CD4-positive, CD25-positive, alpha-beta regulatory T cell (primary cell): ENCODE measurements at regions not wholly inside any gene's neighbourhood (a gene's known extent, or its start where the extent isn't known, plus 50 kb on each side); places are given as distances from the start of the nearest gene placed in this dataset.

ENCODE experiments used
- ATAC-seq, 2 donors: fragments of 150-1000 bp; cut with Tn5 transposase; one replicate each; pipeline ENCODE4 v1.10.0; 2021; ENCODE audit warnings: low read depth in 2 of 2, moderate number of reproducible peaks in 2 of 2, moderate library complexity in 1 of 2
- DNase-seq, 3 donors: peaks; one replicate each; pipeline versions ENCODE4 v3.0.0 to v3.0.0-alpha.2; 2012 to 2022; ENCODE audit warnings: mixed read lengths in 1 of 3
- H3K27ac ChIP-seq: one replicate; pipeline ENCODE4 v1.7.0; 2013; ENCODE audit warnings: mild to moderate bottlenecking, low read length; ENCODE audit not compliant: insufficient read depth, poor library complexity, severe bottlenecking
- H3K27me3 ChIP-seq: one replicate; pipeline ENCODE4 v1.7.0; 2013; ENCODE audit warnings: low read length; ENCODE audit not compliant: control insufficient read depth, insufficient read depth
- H3K36me3 ChIP-seq: one replicate; pipeline ENCODE4 v1.7.0; 2013; ENCODE audit warnings: mild to moderate bottlenecking, low read length, moderate library complexity; ENCODE audit not compliant: control insufficient read depth, insufficient read depth
- H3K4me1 ChIP-seq: 2 replicates; pipeline ENCODE4 v1.7.0; 2013; ENCODE audit warnings: mild to moderate bottlenecking, low read length; ENCODE audit not compliant: insufficient read depth, control insufficient read depth, poor library complexity, severe bottlenecking
- H3K4me3 ChIP-seq: one replicate; pipeline ENCODE4 v1.7.0; 2013; ENCODE audit warnings: low read depth, mild to moderate bottlenecking, low read length, moderate library complexity
- H3K9me3 ChIP-seq, 2 experiments: 1 replicate in 1 of 2; 2 replicates in 1 of 2; pipeline ENCODE4 v1.7.0; 2013; ENCODE audit warnings: low read length in 2 of 2, mild to moderate bottlenecking in 1 of 2, moderate library complexity in 1 of 2; ENCODE audit not compliant: control insufficient read depth in 2 of 2
- H3K27ac Mint-ChIP-seq, 3 donors: one replicate each; pipeline ENCODE4 v1.8.0; 2020 to 2022; ENCODE audit warnings: mild to moderate bottlenecking in 3 of 3, mixed read lengths in 3 of 3, moderate library complexity in 2 of 3
- H3K27me3 Mint-ChIP-seq: one replicate; pipeline ENCODE4 v1.8.0; 2022; ENCODE audit warnings: mild to moderate bottlenecking, mixed read lengths
- H3K36me3 Mint-ChIP-seq: one replicate; pipeline ENCODE4 v1.8.0; 2020; ENCODE audit warnings: mixed read lengths
- H3K4me1 Mint-ChIP-seq, 4 donors: one replicate each; pipeline ENCODE4 v1.8.0; 2020 to 2022; ENCODE audit warnings: mixed read lengths in 4 of 4, mild to moderate bottlenecking in 1 of 4
- H3K4me3 Mint-ChIP-seq, 4 donors: one replicate each; pipeline ENCODE4 v1.8.0; 2020 to 2022; ENCODE audit warnings: mild to moderate bottlenecking in 4 of 4, mixed read lengths in 4 of 4, moderate library complexity in 3 of 4
- H3K9me3 Mint-ChIP-seq, 7 donors: one replicate each; pipeline ENCODE4 v1.8.0; 2020 to 2022; ENCODE audit warnings: mixed read lengths in 7 of 7, mild to moderate bottlenecking in 3 of 7, moderate library complexity in 2 of 7

DNA sequence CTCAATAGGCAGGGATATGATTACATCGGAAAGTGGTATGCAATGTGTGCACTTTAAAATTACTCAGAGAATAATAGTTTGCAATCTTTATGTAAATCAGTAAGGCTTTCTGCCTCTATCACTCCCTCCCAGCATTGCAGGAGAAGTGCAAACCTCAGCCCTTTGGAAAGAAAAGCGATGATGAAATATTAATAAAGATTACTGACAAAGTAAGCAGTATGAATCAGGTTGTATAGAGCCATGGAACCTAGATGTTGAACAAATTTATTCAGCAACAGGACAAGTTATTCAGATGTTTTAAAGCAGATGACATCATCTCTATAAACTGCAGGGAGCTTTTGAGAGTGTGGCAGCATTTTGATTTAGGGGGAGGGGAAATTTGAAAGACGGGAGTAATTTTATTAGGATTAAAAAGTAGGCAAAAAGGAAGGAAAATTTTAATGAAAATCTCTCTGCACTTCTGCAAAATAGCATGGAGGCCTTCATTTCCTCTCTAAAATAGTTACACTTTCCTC lies 631.7 kb upstream of the GRIA3 start:
- ATAC-seq (no peak), DNase-seq (no peak)
- H3K4me3 ChIP-seq = no peak overlapping the region
- no peaks in the 10 kb centered on the region for H3K36me3 Mint-ChIP-seq
- H3K27me3 Mint-ChIP-seq = no peaks in the 10 kb centered on the region
- H3K4me3 Mint-ChIP-seq = no peak overlapping the region
- H3K36me3 ChIP-seq = no peaks in the 10 kb centered on the region
- no peaks in the 10 kb centered on the region for H3K4me1 Mint-ChIP-seq
- no peaks in the 10 kb centered on the region for H3K27me3 ChIP-seq
- H3K9me3 Mint-ChIP-seq = peaks cover 0 to 6% (median 2%) of the 10 kb centered on the region in 7 donors
- no peak overlapping the region for H3K27ac Mint-ChIP-seq
- H3K4me1 ChIP-seq = no peaks in the 10 kb centered on the region
- peaks cover 0 to 3% of the 10 kb centered on the region in 2 experiments for H3K9me3 ChIP-seq
- no peak overlapping the region for H3K27ac ChIP-seq

- Histone ChIP-seq H3K4me1 (no peaks in the 10 kb centered on the region), H3K27ac (no peak overlapping the region), H3K9me3 (peaks cover 0 to 3% of the 10 kb centered on the region in 2 experiments), H3K36me3 (no peaks in the 10 kb centered on the region), H3K4me3 (no peak overlapping the region), H3K27me3 (no peaks in the 10 kb centered on the region)
- H3K4me3 Mint-ChIP-seq = no peak overlapping the region
- H3K27me3 Mint-ChIP-seq = no peaks in the 10 kb centered on the region
- DNase-seq = no peak
- H3K27ac Mint-ChIP-seq = no peak overlapping the region
- H3K9me3 Mint-ChIP-seq = peaks cover 0 to 6% (median 3%) of the 10 kb centered on the region in 7 donors
- no peaks in the 10 kb centered on the region for H3K4me1 Mint-ChIP-seq
- H3K36me3 Mint-ChIP-seq = no peaks in the 10 kb centered on the region
- ATAC-seq = no peak
Observed at GRCh38 chrX:122555925-122556324, 628.2 kb upstream of the GRIA3 start.

- H3K36me3 Mint-ChIP-seq = no peaks in the 10 kb centered on the region
- no peak overlapping the region for H3K27ac Mint-ChIP-seq
- Histone ChIP-seq H3K27ac (no peak overlapping the region), H3K27me3 (no peaks in the 10 kb centered on the region), H3K4me1 (no peaks in the 10 kb centered on the region), H3K9me3 (no peaks in the 10 kb centered on the region), H3K36me3 (no peaks in the 10 kb centered on the region), H3K4me3 (no peak overlapping the region)
- H3K4me1 Mint-ChIP-seq = no peaks in the 10 kb centered on the region
- no peak for DNase-seq
- H3K9me3 Mint-ChIP-seq = peaks cover under 1 to 6% (median 3%) of the 10 kb centered on the region in 7 donors
- H3K27me3 Mint-ChIP-seq = no peaks in the 10 kb centered on the region
- H3K4me3 Mint-ChIP-seq = no peak overlapping the region
- no peak for ATAC-seq
Observed at GRCh38 chrX:122565952-122566351, 618.1 kb upstream of the GRIA3 start.

- no peaks in the 10 kb centered on the region for H3K9me3 ChIP-seq
- H3K27me3 ChIP-seq = no peaks in the 10 kb centered on the region
- Mint-ChIP-seq H3K27me3 (no peaks in the 10 kb centered on the region), H3K4me3 (no peak overlapping the region), H3K27ac (no peak overlapping the region), H3K36me3 (no peaks in the 10 kb centered on the region), H3K9me3 (peaks cover 1 to 6% (median 3%) of the 10 kb centered on the region in 7 donors), H3K4me1 (no peaks in the 10 kb centered on the region)
- no peaks in the 10 kb centered on the region for H3K36me3 ChIP-seq
- no peak overlapping the region for H3K27ac ChIP-seq
- ATAC-seq = no peak
- H3K4me1 ChIP-seq = no peaks in the 10 kb centered on the region
- no peak for DNase-seq
- no peak overlapping the region for H3K4me3 ChIP-seq
Observed at GRCh38 chrX:122566401-122566800, 617.7 kb upstream of the GRIA3 start.

DNA sequence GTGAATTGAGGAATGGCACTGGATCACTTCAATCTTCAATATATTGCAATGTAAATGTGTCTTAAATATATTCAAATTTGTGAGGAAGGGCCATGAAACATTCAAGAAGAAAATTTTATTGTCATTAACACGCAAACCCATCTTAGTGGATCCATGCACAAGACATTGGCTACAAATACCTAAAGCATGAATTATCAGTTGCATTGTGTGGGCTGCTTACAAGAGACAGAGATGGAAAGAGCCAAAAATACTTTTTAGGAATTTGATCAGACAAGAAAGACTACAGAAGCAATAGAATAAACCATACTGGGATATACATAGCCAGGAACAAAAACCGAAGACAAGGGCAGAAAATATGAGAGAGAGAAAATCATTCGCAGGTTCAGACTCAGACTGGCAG lies 616.2 kb upstream of the GRIA3 start:
- H3K27ac Mint-ChIP-seq = no peak overlapping the region
- no peak overlapping the region for H3K4me3 Mint-ChIP-seq
- no peaks in the 10 kb centered on the region for H3K36me3 Mint-ChIP-seq
- Histone ChIP-seq H3K27me3 (no peaks in the 10 kb centered on the region), H3K4me1 (no peaks in the 10 kb centered on the region), H3K27ac (no peak overlapping the region), H3K4me3 (no peak overlapping the region), H3K9me3 (no peaks in the 10 kb centered on the region), H3K36me3 (no peaks in the 10 kb centered on the region)
- ATAC-seq (no peak), DNase-seq (no peak)
- H3K9me3 Mint-ChIP-seq = peaks cover 0 to 9% (median 4%) of the 10 kb centered on the region in 7 donors
- H3K27me3 Mint-ChIP-seq = no peaks in the 10 kb centered on the region
- no peaks in the 10 kb centered on the region for H3K4me1 Mint-ChIP-seq

DNA sequence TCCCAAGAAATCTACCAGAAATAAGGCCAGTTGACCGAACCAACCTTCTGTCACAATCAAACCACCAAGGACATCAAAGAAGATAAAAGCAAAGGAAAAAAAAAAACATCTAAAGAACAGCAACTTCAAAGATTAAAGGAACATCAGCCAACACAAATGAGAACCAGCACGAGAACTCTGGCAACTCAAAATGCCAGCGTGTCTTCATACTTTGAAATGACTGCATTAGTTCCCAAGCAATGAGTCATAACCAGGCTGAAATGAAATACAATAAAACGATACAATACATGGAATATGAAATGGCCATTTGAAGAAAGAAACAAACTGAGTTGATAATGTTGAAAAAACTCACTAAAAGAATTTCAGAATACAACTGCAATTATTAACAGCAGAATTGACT lies 611.6 kb upstream of the GRIA3 start:
- peaks cover 0 to 5% of the 10 kb centered on the region in 2 experiments for H3K9me3 ChIP-seq
- H3K9me3 Mint-ChIP-seq = peaks cover 0 to 10% (median 4%) of the 10 kb centered on the region in 7 donors
- H3K27ac Mint-ChIP-seq = no peak overlapping the region
- H3K36me3 Mint-ChIP-seq = no peaks in the 10 kb centered on the region
- H3K4me3 ChIP-seq = no peak overlapping the region
- DNase-seq (no peak), ATAC-seq (no peak)
- H3K27ac ChIP-seq = no peak overlapping the region
- no peaks in the 10 kb centered on the region for H3K27me3 ChIP-seq
- no peak overlapping the region for H3K4me3 Mint-ChIP-seq
- no peaks in the 10 kb centered on the region for H3K4me1 ChIP-seq
- H3K4me1 Mint-ChIP-seq = no peaks in the 10 kb centered on the region
- no peaks in the 10 kb centered on the region for H3K27me3 Mint-ChIP-seq
- no peaks in the 10 kb centered on the region for H3K36me3 ChIP-seq

- peaks cover 0 to 5% (median 0%) of the 10 kb centered on the region in 4 donors for H3K4me1 Mint-ChIP-seq
Observed at GRCh38 chrX:122579036-122579435, 605.0 kb upstream of the GRIA3 start.

GRCh38 chrX:122579526-122579925 lies 604.6 kb upstream of the GRIA3 start:
- Histone ChIP-seq H3K27ac (no peak overlapping the region), H3K4me3 (no peak overlapping the region), H3K9me3 (no peaks in the 10 kb centered on the region), H3K36me3 (no peaks in the 10 kb centered on the region), H3K27me3 (no peaks in the 10 kb centered on the region), H3K4me1 (no peaks in the 10 kb centered on the region)
- Mint-ChIP-seq H3K9me3 (peaks cover 0 to 10% (median 1%) of the 10 kb centered on the region in 7 donors), H3K4me3 (no peak overlapping the region), H3K27me3 (no peaks in the 10 kb centered on the region), H3K36me3 (no peaks in the 10 kb centered on the region), H3K4me1 (peaks cover 0 to 5% (median 0%) of the 10 kb centered on the region in 4 donors), H3K27ac (no peak overlapping the region)
- ATAC-seq (no peak), DNase-seq (no peak)

More at GRCh38 chrX:122579036-122579435, 605.0 kb upstream of the GRIA3 start:
- Histone ChIP-seq H3K27me3 (no peaks in the 10 kb centered on the region), H3K4me3 (no peak overlapping the region), H3K27ac (no peak overlapping the region), H3K9me3 (no peaks in the 10 kb centered on the region), H3K4me1 (no peaks in the 10 kb centered on the region), H3K36me3 (no peaks in the 10 kb centered on the region)
- no peaks in the 10 kb centered on the region for H3K27me3 Mint-ChIP-seq
- H3K27ac Mint-ChIP-seq = no peak overlapping the region
- ATAC-seq (no peak), DNase-seq (no peak)
- H3K9me3 Mint-ChIP-seq = peaks cover 0 to 10% (median 0%) of the 10 kb centered on the region in 7 donors
- H3K36me3 Mint-ChIP-seq = no peaks in the 10 kb centered on the region
- H3K4me3 Mint-ChIP-seq = no peak overlapping the region
